Right renal pelvis (tissue), 4 donors: ENCODE measurements at regions not wholly inside any gene's neighbourhood (a gene's known extent, or its start where the extent isn't known, plus 50 kb on each side); places are given as distances from the start of the nearest gene placed in this dataset.

Experiments
- DNase-seq, 4 donors: peaks; one replicate each; pipeline ENCODE4 v3.0.0-alpha.2; 2013; ENCODE audit warnings: low read depth in 4 of 4, low spot score in 3 of 4, missing footprints in 1 of 4

GRCh38 chr18:25875551-25876240 is 214.7 kb downstream of the SS18 start:
- DNase-seq = no peak

- no peak for DNase-seq
Observed at GRCh38 chr18:25873833-25874232, 216.6 kb downstream of the SS18 start.

GRCh38 chr18:25866331-25866730 is 224.1 kb downstream of the SS18 start:
- DNase-seq = no peak

DNA sequence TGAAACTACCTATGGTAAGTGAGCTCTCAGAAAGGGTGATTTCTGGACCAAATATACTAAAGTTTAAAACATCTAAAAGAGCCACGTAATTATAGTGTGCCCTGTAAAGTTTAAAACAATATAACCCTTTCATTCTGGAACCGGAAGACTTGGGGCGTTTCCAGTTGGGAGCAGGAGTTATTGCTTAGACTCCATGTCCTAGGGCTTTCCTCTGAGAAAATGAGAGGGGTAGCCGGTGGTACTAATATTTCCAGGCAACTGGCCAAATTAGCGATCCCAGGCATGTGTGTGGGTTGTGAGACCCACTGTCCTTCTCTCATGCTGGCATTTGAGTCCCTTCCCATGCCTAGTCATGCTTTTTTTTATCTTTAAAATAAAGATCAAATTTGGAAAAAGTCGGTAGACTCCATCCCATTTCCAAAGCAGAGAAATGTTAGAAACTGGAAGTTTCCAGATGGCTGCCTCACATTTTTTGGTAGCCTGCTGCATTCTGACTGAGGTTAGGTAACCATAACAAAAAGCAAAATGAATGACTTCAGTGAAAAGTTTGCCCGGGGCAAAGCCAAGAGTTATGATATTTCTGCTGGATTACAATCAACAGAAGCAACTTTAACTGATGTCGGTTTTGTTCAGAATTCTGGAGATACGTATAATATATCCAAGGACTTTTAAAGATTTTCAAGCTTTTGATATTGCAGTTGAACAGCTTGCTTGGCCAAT is 227.4 kb downstream of the SS18 start:
- DNase-seq = no peak

DNA sequence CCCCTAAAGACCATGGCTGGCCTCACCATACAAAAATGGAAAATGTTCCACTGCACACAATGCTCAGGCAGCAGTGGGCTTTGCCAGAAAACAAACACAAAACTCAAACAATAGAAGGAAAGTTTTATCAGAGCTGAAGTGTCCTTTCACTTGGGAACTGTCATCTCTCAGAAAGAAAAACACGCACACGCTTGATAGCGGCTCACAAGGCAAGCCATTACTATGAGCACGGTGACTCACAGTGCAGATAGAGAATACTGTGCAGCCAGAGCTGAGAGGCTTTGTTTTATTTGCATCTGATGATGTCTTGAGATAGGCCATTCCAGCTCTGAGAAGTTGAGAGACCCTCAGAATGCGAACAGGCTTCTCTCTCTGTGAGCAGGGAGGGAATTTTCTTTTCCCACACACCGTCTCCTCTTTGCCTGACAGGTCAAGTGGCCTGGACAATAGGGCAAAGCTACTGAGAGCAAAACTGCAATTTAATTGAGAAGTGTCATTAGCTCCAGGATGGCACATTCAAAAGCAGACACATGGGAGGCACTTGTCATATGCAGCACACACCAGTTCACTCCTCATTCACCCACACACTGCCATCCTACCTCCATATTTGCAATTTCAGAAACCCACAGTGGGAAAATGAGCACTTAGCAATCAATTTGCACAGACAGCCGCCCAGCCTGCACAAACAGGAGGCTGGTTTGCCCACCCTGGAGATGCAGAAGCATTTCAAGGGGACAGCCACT is 236.6 kb downstream of the SS18 start:
- no peak for DNase-seq

- DNase-seq = no peak
Observed at GRCh38 chr18:25843791-25844190, 246.6 kb downstream of the SS18 start.

DNA sequence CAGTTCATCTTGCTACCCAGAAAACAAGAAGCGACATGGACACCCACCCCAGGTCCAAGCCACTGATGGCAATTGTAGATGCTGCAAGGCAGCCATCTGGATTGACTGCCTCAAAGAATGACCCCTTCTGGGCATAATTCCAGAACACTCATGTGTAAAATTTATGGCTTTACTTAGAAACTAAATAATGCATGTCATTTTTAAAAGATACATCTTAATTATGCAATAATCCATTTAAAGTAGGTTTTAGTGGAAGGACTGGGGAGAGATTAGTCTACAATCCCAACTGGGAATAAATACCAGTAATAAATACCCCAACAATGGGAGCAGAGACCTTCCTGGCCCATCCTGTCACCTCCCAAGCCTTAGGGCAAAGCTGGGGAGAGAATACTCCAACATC is 247.7 kb downstream of the SS18 start:
- no peak for DNase-seq

GRCh38 chr18:25834061-25834460 is 256.4 kb downstream of the SS18 start:
- peak in 1 of 4 donors; percentile 3 for DNase-seq

- peak; percentile 15 to 35 (median 16) for DNase-seq
Observed at GRCh38 chr18:25832001-25832604, 258.3 kb downstream of the SS18 start.

DNA sequence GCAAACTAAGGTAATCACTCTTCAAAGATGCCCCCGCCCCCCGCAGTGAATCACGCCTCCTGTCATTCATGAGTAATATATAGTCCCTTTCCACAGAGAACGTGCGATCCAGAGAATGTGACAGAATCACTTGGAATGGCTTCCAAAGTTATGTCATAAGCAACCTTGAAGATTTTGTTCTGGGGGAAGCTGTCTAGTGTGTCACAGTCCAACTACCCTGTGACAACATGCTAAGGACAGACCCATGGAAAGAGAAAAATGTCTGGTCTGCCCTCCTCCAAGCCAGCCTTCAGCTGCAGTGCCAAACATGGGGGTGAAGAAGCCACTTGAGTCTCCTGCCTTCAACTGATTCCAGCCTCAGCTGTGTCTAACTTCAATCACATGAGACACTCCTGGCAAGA is 259.1 kb downstream of the SS18 start:
- no peak for DNase-seq

DNA sequence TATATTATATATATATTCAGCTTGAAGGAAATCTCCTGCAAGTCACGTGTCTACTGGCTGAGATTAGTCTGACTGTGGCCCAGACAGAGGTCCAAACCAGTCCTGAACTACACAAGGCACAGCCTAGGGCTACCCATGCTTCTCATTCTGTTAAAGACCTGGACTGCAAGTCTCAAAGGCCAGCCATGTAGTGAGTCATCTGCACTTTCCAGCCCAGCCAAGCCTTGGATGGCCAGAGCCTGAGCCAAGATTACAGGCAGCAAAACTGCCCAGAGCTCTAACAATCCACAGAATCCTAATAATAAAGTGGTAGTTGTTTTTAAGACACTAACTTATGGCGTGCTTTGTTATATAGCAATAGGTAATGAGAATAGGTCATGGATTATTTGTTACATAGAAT is 259.6 kb downstream of the SS18 start:
- DNase-seq = no peak

DNA sequence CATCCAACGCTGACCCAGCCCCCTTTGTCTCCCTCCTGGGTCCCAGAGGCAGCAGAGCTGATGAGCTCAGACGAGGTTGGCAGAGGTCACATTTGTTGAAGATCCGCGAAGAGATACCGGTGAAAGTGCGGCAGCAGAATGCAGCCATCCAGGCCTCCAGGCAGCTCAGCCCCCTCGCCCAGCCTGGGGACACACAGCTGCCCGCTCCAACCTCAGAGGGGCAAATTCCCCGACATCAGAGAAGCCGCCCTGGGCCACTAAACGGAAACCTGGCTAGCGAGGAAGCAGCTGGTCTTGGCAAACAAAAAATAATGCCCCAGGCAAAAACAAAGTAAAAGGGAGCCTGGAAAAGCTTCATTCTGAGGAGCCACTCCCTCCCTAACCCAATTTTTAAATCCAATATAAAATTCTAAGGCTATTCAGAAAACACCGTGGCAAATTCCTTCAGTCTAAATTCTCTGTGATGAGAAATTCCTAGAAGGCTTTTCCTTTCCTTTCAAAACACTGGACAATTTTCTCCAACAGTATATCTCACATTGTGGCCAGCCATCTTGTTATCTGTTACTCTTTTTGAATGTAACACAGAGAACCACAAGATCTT is 262.4 kb downstream of the SS18 start:
- DNase-seq = no peak

DNA sequence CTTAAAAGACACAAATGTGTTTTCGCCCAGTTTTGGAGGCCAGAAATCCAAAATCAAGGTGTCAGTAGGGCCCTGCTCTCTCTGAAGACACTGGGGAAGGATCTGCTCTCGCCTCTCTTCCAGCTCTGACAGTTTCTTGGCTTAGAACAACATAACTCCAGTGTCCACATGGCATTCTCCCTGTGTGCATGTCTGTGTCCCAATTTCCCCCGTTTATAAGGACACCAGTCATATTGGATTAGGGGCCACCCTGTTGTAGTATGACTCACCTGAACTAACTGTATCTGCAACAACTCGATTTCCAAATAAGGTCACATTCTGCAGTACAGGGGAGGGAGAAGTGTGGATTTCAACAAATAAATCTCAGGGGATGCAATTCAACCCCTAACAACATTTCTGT is 263.2 kb downstream of the SS18 start:
- no peak for DNase-seq

DNA sequence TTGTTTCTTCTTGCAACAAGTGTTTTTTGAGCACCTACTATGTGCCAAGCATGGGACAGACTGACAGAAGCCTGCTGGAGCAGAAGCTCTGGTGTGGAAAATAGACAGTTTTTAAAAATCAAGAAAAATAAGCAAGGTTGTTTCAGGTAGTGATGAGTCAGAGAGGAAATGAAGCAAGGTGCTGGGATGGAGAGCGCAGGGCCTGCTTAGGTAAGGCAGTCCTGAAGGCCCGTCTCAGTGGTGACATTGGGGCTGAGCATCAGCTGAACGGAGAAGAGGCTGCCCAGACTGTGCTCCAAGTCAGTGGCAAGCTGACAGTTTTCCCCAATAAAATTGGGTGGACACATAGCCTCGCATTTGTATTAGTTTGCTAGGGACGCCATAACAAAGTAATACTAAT is 263.6 kb downstream of the SS18 start:
- DNase-seq = no peak

DNA sequence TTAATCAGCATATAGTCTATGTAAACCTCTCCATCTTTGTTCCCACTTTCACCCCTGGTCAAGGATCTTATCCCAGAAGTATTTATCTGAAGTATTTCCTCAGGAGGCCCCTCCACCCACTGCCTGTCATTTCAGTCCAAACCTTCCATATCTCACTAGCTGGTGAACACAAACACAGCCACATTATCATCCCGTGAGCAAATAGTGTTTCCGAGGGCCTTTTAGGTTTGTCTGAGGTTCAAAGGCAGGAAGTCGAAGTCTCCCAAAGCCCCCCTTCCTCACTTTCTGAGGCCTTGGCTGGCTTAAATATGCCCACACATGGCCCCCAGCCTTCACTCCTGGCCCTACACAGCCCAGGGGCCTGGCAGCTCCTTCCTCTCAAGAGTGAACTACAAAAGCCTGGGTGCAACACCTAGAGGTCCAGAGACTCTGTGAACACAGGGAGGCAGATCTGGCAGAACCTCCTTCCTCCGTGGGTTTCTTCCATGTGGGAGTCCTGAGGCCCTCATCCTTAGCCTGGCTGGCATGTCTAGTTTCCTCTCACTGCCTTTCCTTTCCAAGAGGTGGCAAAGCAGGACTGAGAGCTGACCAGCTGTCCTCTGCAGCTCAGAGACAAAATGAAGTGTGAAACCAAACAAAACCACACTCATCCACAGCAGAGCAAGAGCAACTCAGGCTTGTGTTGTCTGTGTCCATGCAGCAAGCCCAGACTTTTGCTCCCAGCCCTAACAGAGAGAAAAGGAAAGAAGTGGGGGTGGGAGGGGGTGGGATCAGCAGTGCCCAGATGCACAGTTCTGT is 264.2 kb downstream of the SS18 start:
- DNase-seq = no peak

GRCh38 chr18:25825056-25825455 is 265.4 kb downstream of the SS18 start:
- no peak for DNase-seq

DNA sequence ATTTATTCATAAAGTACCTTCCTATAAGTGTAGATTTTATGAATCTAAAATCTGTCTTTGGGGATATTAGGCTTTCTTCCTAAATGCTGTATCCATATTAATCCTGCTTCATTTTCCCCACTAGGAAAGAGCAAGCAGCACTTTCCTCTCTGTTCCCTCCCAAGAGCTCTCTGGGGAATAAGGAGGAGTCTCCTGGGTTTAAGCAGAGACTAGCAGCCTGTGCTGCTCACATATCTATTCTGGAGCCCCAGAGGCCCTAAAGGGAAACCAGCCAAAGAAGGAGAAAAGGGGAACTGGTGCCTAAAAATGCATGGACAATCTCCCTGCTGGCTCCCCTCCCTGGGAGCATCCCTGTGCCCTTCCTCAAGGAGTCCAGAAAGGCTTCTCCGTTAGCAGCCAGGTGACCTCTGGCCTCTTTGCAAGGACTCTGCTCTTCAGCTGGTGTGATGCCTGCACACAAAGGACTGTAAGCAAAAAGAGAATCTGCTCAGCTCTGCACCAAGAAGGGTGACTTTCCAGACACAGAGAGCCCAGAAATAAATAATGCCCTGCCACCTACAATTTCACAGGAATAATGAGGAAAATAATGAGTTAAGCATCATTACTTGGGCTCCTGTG is 270.6 kb downstream of the SS18 start:
- no peak for DNase-seq

- no peak for DNase-seq
Observed at GRCh38 chr18:25818505-25818904, 271.9 kb downstream of the SS18 start.

DNA sequence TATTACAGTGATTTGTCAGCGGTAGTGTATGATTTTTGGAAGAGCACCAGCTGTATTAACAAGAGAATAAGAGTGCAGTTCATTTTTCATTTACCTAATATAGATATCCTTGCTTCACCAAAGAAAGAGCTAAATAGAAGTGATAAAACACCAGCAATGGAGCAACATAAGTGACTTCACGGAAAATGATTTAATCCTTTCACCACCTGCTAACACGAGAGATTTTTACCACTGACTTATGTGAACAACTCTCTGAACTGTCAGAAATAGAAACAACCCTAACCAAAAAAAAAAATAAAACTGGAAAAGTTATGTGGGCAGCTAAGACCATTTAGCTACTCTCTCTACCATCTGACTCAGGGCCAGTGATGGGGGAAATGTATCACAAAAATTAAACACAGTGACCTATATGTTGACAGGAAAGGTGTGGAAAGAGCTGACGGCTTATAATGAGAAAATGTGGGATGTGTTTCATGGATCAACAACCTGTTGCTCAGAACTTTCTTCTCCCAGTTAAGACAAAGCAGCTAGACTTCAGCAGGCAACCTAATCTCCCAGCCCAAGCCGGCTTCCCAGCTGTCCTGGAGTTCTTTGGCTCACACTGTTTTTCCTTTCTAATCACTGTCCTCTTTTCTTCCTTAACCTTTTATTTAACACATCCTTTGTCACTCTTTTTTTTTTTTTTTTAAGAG is 272.7 kb downstream of the SS18 start:
- no peak for DNase-seq
